ENCODE measurements at regions not wholly inside any gene's neighbourhood (a gene's known extent, or its start where the extent isn't known, plus 50 kb on each side); places are given as distances from the start of the nearest gene placed in this dataset.

DNA sequence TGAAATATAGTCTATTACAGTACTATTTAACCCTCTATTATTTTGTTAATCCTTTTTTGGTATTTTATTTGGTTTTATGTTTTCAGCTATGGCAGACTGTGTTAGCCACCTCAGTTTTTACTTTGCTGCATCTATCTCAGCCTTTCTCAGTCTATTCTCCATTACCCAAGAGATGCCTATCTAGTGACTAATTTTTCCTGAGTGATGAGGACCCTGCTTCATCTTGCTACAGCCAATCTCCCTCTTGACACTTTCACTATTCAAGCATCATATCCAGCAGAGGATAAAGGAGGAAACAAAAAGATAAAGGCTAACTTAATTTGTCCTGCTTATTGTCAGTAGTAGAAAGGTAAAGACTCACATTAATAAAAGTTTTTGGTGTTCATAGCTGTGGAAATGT lies 141.8 kb upstream of the NECTIN3 start:
- no peak overlapping the region for H2BK20ac ChIP-seq (ENCODE audit: low read depth, low read length, poor library complexity, severe bottlenecking)
- H4K91ac ChIP-seq (ENCODE audit: insufficient read length, low read depth, low read length): no peak overlapping the region
- H3K14ac ChIP-seq (ENCODE audit: insufficient read depth, low read length): no peak overlapping the region
- H3K4me1 ChIP-seq (ENCODE audit: insufficient read depth, low read length): no peaks in the 10 kb centered on the region
- Mint-ChIP-seq H3K4me3 (no peak overlapping the region), H3K4me1 (peaks cover 3% of the 10 kb centered on the region in 2 experiments; a peak in 2 of 4 replicates), H3K27me3 (ENCODE audit: low read depth) (no peaks in the 10 kb centered on the region), H3K27ac (no peak overlapping the region), H3K9me3 (no peaks in the 10 kb centered on the region; a peak in 1 of 5 replicates), H3K36me3 (ENCODE audit: insufficient read depth in 1 of 3, low read depth in 3 of 3) (no peaks in the 10 kb centered on the region)
- no peak overlapping the region for H3K23ac ChIP-seq (ENCODE audit: insufficient read length, low read depth, low read length)
- no peak overlapping the region for H2BK5ac ChIP-seq (ENCODE audit: insufficient read length, low read length)
- H3K23me2 ChIP-seq (ENCODE audit: insufficient read length, low read depth, low read length, poor library complexity, severe bottlenecking): no peaks in the 10 kb centered on the region
- H2BK15ac ChIP-seq (ENCODE audit: low read depth, low read length): no peak overlapping the region
- no peaks in the 10 kb centered on the region for H3K27me3 ChIP-seq (ENCODE audit: insufficient read depth, low read length)
- no peak overlapping the region for H3K9ac ChIP-seq (ENCODE audit: extremely low read depth, insufficient read length, low read length)
- H2AFZ ChIP-seq (ENCODE audit: low read length): no peak overlapping the region
- no peak overlapping the region for H4K8ac ChIP-seq (replicated peaks; ENCODE audit: insufficient read length, low read depth, low read length)
- no peak overlapping the region for H2AK5ac ChIP-seq (ENCODE audit: insufficient read length, low read length)
- no peaks in the 10 kb centered on the region for H3K9me3 ChIP-seq (ENCODE audit: control insufficient read depth, low read depth, low read length)
- H3K79me2 ChIP-seq (ENCODE audit: insufficient read depth, low read length): peaks cover 7% of the 10 kb centered on the region; the same call in 1 of the 2 replicates
- H2BK120ac ChIP-seq (ENCODE audit: low read depth, low read length, poor library complexity, severe bottlenecking): no peak overlapping the region
- H3K56ac ChIP-seq (ENCODE audit: insufficient read length, low read depth, low read length): no peak overlapping the region
- H4K5ac ChIP-seq (ENCODE audit: insufficient read length, low read depth, low read length): no peak overlapping the region
- no peak overlapping the region for H3T11ph ChIP-seq (ENCODE audit: low read length)
- TF ChIP-seq, protein P1, sequence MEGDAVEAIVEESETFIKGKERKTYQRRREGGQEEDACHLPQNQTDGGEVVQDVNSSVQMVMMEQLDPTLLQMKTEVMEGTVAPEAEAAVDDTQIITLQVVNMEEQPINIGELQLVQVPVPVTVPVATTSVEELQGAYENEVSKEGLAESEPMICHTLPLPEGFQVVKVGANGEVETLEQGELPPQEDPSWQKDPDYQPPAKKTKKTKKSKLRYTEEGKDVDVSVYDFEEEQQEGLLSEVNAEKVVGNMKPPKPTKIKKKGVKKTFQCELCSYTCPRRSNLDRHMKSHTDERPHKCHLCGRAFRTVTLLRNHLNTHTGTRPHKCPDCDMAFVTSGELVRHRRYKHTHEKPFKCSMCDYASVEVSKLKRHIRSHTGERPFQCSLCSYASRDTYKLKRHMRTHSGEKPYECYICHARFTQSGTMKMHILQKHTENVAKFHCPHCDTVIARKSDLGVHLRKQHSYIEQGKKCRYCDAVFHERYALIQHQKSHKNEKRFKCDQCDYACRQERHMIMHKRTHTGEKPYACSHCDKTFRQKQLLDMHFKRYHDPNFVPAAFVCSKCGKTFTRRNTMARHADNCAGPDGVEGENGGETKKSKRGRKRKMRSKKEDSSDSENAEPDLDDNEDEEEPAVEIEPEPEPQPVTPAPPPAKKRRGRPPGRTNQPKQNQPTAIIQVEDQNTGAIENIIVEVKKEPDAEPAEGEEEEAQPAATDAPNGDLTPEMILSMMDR (conservative IDR thresholded peaks at IDR 0.05): no peak
- no peak for DNase-seq
- no peak overlapping the region for H3K27ac ChIP-seq (ENCODE audit: insufficient read length, low read depth, low read length)
- no peak overlapping the region for H3K4ac ChIP-seq (ENCODE audit: low read depth, low read length)
- no peaks in the 10 kb centered on the region for H4K20me1 ChIP-seq (ENCODE audit: control insufficient read depth, insufficient read depth, insufficient read length)
- no peak overlapping the region for H3K18ac ChIP-seq (ENCODE audit: insufficient read length, low read depth, low read length)
- no peaks in the 10 kb centered on the region for H3K79me1 ChIP-seq (ENCODE audit: insufficient read depth, low read depth, low read length, poor library complexity, severe bottlenecking)
- no peak overlapping the region for H3K4me2 ChIP-seq (ENCODE audit: insufficient read depth, insufficient read length, low read length)
- no peak overlapping the region for H2BK12ac ChIP-seq (ENCODE audit: insufficient read length, low read depth, low read length)

Data from H9 (cell line).